ENCODE measurements at regions not wholly inside any gene's neighbourhood (a gene's known extent, or its start where the extent isn't known, plus 50 kb on each side); places are given as distances from the start of the nearest gene placed in this dataset.

DNA sequence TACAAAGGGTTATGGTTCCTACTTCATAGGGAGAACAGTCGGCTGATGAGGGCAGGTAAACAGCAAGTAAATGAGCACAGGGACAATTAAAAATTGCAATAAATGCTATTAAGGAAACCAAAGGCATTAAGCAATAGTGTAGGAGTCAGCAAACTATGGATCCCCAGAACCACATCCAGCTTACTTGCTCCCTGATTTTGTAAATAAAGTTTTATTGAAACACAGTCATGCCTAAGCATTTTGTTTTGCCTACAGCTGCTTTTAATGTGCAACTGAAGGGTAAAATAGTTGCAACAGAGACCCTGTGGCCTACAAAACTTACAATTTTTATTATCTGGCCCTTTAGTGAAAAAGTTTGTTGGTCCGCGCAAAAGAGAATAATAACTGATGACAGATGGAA, 351.2 kb upstream of the NR2F2 start:
- Histone ChIP-seq H3K36me3 (ENCODE audit: insufficient read depth) (no peaks in the 10 kb centered on the region), H3K4me2 (no peak overlapping the region), H3K27ac (ENCODE audit: low read depth) (no peak overlapping the region), H4K20me1 (replicated peaks; ENCODE audit: insufficient read depth) (no peaks in the 10 kb centered on the region; the same call in 1 of the 2 replicates), H2AFZ (no peak overlapping the region), H3K9me2 (ENCODE audit: insufficient read depth) (peaks cover 17% of the 10 kb centered on the region), H3K27me3 (ENCODE audit: insufficient read depth) (no peaks in the 10 kb centered on the region), H3K79me2 (replicated peaks; ENCODE audit: insufficient read depth) (no peaks in the 10 kb centered on the region), H3K4me3 (no peak overlapping the region), H3K4me1 (ENCODE audit: insufficient read depth) (no peaks in the 10 kb centered on the region; the same call in 1 of the 2 replicates), H3F3A (replicated peaks; ENCODE audit: low read depth) (no peaks in the 10 kb centered on the region)
- H3K9me3 Mint-ChIP-seq: no peaks in the 10 kb centered on the region
- TF ChIP-seq STAT1 (IDR thresholded peaks at IDR 0.05; ENCODE audit: unreplicated experiment) (no peak), ETS1 (IDR thresholded peaks at IDR 0.05) (no peak), ZNF331 (CRISPR knock-in tag; IDR thresholded peaks at IDR 0.05; ENCODE audit: low read depth) (no peak), EZH2phosphoT487 (IDR thresholded peaks at IDR 0.05; ENCODE audit: unreplicated experiment) (no peak), NANOG (IDR thresholded peaks at IDR 0.05; ENCODE audit: borderline replicate concordance) (no peak), ZNF114 (CRISPR knock-in tag; IDR thresholded peaks at IDR 0.05) (no peak), CREB1 (CRISPR knock-in tag; IDR thresholded peaks at IDR 0.05; ENCODE audit: low read depth) (no peak), JUNB (IDR thresholded peaks at IDR 0.05; ENCODE audit: unreplicated experiment) (no peak), POLR2AphosphoS5 (IDR thresholded peaks at IDR 0.05; ENCODE audit: low read depth) (no peak), REST (IDR thresholded peaks at IDR 0.05; ENCODE audit: unreplicated experiment) (no peak), EZH2 (IDR thresholded peaks at IDR 0.05; ENCODE audit: low read depth, unreplicated experiment) (no peak)
- TF ChIP-seq, protein P1, sequence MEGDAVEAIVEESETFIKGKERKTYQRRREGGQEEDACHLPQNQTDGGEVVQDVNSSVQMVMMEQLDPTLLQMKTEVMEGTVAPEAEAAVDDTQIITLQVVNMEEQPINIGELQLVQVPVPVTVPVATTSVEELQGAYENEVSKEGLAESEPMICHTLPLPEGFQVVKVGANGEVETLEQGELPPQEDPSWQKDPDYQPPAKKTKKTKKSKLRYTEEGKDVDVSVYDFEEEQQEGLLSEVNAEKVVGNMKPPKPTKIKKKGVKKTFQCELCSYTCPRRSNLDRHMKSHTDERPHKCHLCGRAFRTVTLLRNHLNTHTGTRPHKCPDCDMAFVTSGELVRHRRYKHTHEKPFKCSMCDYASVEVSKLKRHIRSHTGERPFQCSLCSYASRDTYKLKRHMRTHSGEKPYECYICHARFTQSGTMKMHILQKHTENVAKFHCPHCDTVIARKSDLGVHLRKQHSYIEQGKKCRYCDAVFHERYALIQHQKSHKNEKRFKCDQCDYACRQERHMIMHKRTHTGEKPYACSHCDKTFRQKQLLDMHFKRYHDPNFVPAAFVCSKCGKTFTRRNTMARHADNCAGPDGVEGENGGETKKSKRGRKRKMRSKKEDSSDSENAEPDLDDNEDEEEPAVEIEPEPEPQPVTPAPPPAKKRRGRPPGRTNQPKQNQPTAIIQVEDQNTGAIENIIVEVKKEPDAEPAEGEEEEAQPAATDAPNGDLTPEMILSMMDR (conservative IDR thresholded peaks at IDR 0.05; ENCODE audit: low read depth in 2 of 2): no peak
- TF ChIP-seq, protein P2, sequence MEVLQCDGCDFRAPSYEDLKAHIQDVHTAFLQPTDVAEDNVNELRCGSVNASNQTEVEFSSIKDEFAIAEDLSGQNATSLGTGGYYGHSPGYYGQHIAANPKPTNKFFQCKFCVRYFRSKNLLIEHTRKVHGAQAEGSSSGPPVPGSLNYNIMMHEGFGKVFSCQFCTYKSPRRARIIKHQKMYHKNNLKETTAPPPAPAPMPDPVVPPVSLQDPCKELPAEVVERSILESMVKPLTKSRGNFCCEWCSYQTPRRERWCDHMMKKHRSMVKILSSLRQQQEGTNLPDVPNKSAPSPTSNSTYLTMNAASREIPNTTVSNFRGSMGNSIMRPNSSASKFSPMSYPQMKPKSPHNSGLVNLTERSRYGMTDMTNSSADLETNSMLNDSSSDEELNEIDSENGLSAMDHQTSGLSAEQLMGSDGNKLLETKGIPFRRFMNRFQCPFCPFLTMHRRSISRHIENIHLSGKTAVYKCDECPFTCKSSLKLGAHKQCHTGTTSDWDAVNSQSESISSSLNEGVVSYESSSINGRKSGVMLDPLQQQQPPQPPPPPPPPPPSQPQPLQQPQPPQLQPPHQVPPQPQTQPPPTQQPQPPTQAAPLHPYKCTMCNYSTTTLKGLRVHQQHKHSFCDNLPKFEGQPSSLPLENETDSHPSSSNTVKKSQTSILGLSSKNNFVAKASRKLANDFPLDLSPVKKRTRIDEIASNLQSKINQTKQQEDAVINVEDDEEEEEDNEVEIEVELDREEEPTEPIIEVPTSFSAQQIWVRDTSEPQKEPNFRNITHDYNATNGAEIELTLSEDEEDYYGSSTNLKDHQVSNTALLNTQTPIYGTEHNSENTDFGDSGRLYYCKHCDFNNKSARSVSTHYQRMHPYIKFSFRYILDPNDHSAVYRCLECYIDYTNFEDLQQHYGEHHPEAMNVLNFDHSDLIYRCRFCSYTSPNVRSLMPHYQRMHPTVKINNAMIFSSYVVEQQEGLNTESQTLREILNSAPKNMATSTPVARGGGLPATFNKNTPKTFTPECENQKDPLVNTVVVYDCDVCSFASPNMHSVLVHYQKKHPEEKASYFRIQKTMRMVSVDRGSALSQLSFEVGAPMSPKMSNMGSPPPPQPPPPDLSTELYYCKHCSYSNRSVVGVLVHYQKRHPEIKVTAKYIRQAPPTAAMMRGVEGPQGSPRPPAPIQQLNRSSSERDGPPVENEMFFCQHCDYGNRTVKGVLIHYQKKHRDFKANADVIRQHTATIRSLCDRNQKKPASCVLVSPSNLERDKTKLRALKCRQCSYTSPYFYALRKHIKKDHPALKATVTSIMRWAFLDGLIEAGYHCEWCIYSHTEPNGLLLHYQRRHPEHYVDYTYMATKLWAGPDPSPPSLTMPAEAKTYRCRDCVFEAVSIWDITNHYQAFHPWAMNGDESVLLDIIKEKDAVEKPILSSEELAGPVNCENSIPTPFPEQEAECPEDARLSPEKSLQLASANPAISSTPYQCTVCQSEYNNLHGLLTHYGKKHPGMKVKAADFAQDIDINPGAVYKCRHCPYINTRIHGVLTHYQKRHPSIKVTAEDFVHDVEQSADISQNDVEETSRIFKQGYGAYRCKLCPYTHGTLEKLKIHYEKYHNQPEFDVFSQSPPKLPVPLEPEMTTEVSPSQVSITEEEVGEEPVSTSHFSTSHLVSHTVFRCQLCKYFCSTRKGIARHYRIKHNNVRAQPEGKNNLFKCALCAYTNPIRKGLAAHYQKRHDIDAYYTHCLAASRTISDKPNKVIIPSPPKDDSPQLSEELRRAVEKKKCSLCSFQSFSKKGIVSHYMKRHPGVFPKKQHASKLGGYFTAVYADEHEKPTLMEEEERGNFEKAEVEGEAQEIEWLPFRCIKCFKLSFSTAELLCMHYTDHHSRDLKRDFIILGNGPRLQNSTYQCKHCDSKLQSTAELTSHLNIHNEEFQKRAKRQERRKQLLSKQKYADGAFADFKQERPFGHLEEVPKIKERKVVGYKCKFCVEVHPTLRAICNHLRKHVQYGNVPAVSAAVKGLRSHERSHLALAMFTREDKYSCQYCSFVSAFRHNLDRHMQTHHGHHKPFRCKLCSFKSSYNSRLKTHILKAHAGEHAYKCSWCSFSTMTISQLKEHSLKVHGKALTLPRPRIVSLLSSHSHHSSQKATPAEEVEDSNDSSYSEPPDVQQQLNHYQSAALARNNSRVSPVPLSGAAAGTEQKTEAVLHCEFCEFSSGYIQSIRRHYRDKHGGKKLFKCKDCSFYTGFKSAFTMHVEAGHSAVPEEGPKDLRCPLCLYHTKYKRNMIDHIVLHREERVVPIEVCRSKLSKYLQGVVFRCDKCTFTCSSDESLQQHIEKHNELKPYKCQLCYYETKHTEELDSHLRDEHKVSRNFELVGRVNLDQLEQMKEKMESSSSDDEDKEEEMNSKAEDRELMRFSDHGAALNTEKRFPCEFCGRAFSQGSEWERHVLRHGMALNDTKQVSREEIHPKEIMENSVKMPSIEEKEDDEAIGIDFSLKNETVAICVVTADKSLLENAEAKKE (CRISPR knock-in tag; IDR thresholded peaks at IDR 0.05): no peak
- H3K27ac Mint-ChIP-seq: no peak overlapping the region
- no peaks in the 10 kb centered on the region for H3K36me3 Mint-ChIP-seq (ENCODE audit: low read depth)
- H3K27me3 Mint-ChIP-seq (ENCODE audit: insufficient read depth, low read depth, poor library complexity): no peaks in the 10 kb centered on the region
- no peak for DNase-seq (ENCODE audit: low spot score)
- no peak for ATAC-seq
- no peak overlapping the region for H3K4me3 Mint-ChIP-seq
- H3K4me1 Mint-ChIP-seq: no peaks in the 10 kb centered on the region
